HEK293T (cell line): ENCODE measurements at regions not wholly inside any gene's neighbourhood (a gene's known extent, or its start where the extent isn't known, plus 50 kb on each side); places are given as distances from the start of the nearest gene placed in this dataset.

Source experiments
- ARNT ChIP-seq: fragments of 450-650 bp; IDR thresholded peaks from 2 replicates; pipeline ENCODE4 v1.6.1; 2017; ENCODE audit warnings: mild to moderate bottlenecking
- CTBP1 ChIP-seq: fragments of 450-650 bp; IDR thresholded peaks from 2 replicates; pipeline ENCODE4 v1.6.1; 2016; ENCODE audit warnings: borderline replicate concordance
- ELF4 ChIP-seq: fragments of 450-650 bp; IDR thresholded peaks from 2 replicates; pipeline ENCODE4 v1.6.1; 2017; ENCODE audit warnings: antibody characterized with exemption
- FOXK2 ChIP-seq: fragments of 450-650 bp; IDR thresholded peaks from 2 replicates; pipeline ENCODE4 v1.6.1; 2016; ENCODE audit warnings: mild to moderate bottlenecking
- FOXM1 ChIP-seq: fragments of 450-650 bp; IDR thresholded peaks from 2 replicates; pipeline ENCODE4 v1.6.1; 2017; ENCODE audit warnings: mild to moderate bottlenecking, borderline replicate concordance
- PKNOX1 ChIP-seq: fragments of 450-650 bp; IDR thresholded peaks from 2 replicates; pipeline ENCODE4 v1.6.1; 2016
- SUZ12 ChIP-seq: fragments of 450-650 bp; IDR thresholded peaks from 2 replicates; pipeline ENCODE4 v1.6.1; 2016; ENCODE audit warnings: mild to moderate bottlenecking
- ZNF384 ChIP-seq: fragments of 450-650 bp; IDR thresholded peaks from 2 replicates; pipeline ENCODE4 v1.6.1; 2016

GRCh38 chrX:39381422-39381821, 580.2 kb downstream of the MID1IP1 start:
- TF ChIP-seq PKNOX1 (no peak), CTBP1 (no peak), FOXK2 (no peak), ZNF384 (no peak), SUZ12 (no peak), ARNT (no peak), FOXM1 (no peak), ELF4 (no peak)
